K562 (cell line): ENCODE measurements at regions not wholly inside any gene's neighbourhood (a gene's known extent, or its start where the extent isn't known, plus 50 kb on each side); places are given as distances from the start of the nearest gene placed in this dataset.

Experiments used
- ARID2 ChIP-seq: fragments of 450-650 bp; IDR thresholded peaks from 2 replicates; pipeline ENCODE4 v1.6.1; 2017; ENCODE audit warnings: antibody characterized with exemption, mild to moderate bottlenecking
- ASH1L ChIP-seq: fragments of 450-650 bp; IDR thresholded peaks from 2 replicates; pipeline ENCODE4 v1.6.1; 2018; ENCODE audit warnings: borderline replicate concordance, mild to moderate bottlenecking, low read depth; ENCODE audit not compliant: partially characterized antibody
- EP300 ChIP-seq: IDR thresholded peaks from 2 replicates; pipeline ENCODE4 v1.6.1; 2012; ENCODE audit warnings: low read length, improper control_type of control experiment
- EZH2 ChIP-seq: IDR thresholded peaks from 2 replicates; pipeline ENCODE4 v1.6.1; 2012; ENCODE audit warnings: low read depth, mild to moderate bottlenecking, inconsistent platforms, low read length, borderline replicate concordance
- GABPB1 ChIP-seq: sonication (generic); formaldehyde crosslinking; IDR thresholded peaks from 2 replicates; pipeline ENCODE4 v1.8.0; 2022; ENCODE audit warnings: mild to moderate bottlenecking, missing genetic modification reagents
- JUND ChIP-seq, 2 experiments: IDR thresholded peaks; 2 replicates in 1 of 2; 3 replicates in 1 of 2; pipeline ENCODE4 v1.6.1; 2011; ENCODE audit warnings: borderline replicate concordance in 2 of 2, low read depth in 2 of 2, low read length in 2 of 2, improper control_type of control experiment in 1 of 2, missing biosample characterization in 1 of 2, missing genetic modification characterization in 1 of 2, missing genetic modification reagents in 1 of 2
- MCM7 ChIP-seq, 2 experiments: fragments of 450-650 bp; IDR thresholded peaks; 2 replicates each; pipeline ENCODE4 v1.6.1; 2016 to 2018
- NCOA1 ChIP-seq: fragments of 450-650 bp; IDR thresholded peaks from 2 replicates; pipeline ENCODE4 v1.6.1; 2016; ENCODE audit warnings: low read depth
- NFIX ChIP-seq: fragments of 250-450 bp; sonication (Bioruptor Pico); IDR thresholded peaks from 2 replicates; pipeline ENCODE4 v1.4.0; 2020; ENCODE audit warnings: low read depth, mild to moderate bottlenecking, moderate library complexity
- PHB ChIP-seq: fragments of 250-450 bp; sonication (Bioruptor Pico); IDR thresholded peaks from 2 replicates; pipeline ENCODE4 v1.5.0; 2021
- POLR2AphosphoS5 ChIP-seq: IDR thresholded peaks from 2 replicates; pipeline ENCODE4 v1.6.1; 2011; ENCODE audit warnings: mild to moderate bottlenecking, low read depth, low read length, moderate library complexity; ENCODE audit not compliant: control insufficient read depth, insufficient read depth
- PRMT5 ChIP-seq: sonication (generic); formaldehyde crosslinking; IDR thresholded peaks from 2 replicates; pipeline ENCODE4 v1.5.0; 2020; ENCODE audit warnings: missing genetic modification reagents
- SMARCC2 ChIP-seq: fragments of 450-650 bp; IDR thresholded peaks from 2 replicates; pipeline ENCODE4 v1.6.1; 2017; ENCODE audit warnings: antibody characterized with exemption, moderate library complexity, mild to moderate bottlenecking, low read depth
- TFAP4 ChIP-seq: sonication (generic); formaldehyde crosslinking; IDR thresholded peaks from 2 replicates; pipeline ENCODE4 v1.8.0; 2022; ENCODE audit warnings: missing genetic modification reagents, mild to moderate bottlenecking, moderate library complexity, borderline replicate concordance
- XRCC3 ChIP-seq: fragments of 450-650 bp; IDR thresholded peaks from 2 replicates; pipeline ENCODE4 v1.6.1; 2017; ENCODE audit warnings: mild to moderate bottlenecking, moderate library complexity
- ZFP1 ChIP-seq: fragments of 450-650 bp; formaldehyde crosslinking; IDR thresholded peaks from 2 replicates; pipeline ENCODE4 v1.4.0; 2020; ENCODE audit warnings: mild to moderate bottlenecking, mixed read lengths
- ZNF23 ChIP-seq: fragments of 250-450 bp; sonication (Bioruptor Pico); IDR thresholded peaks from 2 replicates; pipeline ENCODE4 v1.4.0; 2020; ENCODE audit warnings: mild to moderate bottlenecking
- ZNF282 ChIP-seq: sonication (generic); formaldehyde crosslinking; IDR thresholded peaks from 2 replicates; pipeline ENCODE4 v1.8.1; 2023; ENCODE audit warnings: missing genetic modification reagents
- ZNF57 ChIP-seq: fragments of 450-650 bp; formaldehyde crosslinking; IDR thresholded peaks from 2 replicates; pipeline ENCODE4 v1.4.0; 2020; ENCODE audit warnings: mild to moderate bottlenecking, moderate library complexity
- TF ChIP-seq, protein P1 (sequence below), 2 experiments: fragments of 450-650 bp; formaldehyde crosslinking in 1 of 2; IDR thresholded peaks; 2 replicates each; pipeline versions ENCODE4 v1.4.0 to v1.6.1; 2014 to 2020; ENCODE audit warnings: mild to moderate bottlenecking in 2 of 2, borderline replicate concordance in 1 of 2, low read depth in 1 of 2
- TF ChIP-seq, protein P2 (sequence below): fragments of 450-650 bp; IDR thresholded peaks from 2 replicates; pipeline ENCODE4 v1.6.1; 2017; ENCODE audit warnings: mild to moderate bottlenecking, moderate library complexity

DNA sequence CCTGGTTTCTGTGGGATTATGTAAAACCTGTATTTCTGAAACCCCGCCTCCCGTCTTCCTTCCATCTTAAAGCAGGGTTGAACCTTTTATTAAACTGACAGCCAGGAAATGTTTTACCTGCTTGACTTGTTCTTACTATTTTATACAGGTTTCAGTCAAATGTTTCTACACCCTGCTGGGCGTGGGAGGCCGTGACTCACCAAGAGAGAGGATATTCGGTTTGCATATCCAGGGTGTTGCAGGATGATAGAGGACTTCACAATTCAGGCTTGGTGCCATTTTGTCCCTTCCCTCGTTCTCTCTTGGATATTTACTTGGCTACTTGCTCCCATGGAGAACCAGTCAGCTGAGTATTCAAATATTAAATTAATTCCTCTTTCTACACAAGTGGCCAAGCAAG is 69.7 kb downstream of the ARF6 start (continued):
- TF ChIP-seq, protein P1, sequence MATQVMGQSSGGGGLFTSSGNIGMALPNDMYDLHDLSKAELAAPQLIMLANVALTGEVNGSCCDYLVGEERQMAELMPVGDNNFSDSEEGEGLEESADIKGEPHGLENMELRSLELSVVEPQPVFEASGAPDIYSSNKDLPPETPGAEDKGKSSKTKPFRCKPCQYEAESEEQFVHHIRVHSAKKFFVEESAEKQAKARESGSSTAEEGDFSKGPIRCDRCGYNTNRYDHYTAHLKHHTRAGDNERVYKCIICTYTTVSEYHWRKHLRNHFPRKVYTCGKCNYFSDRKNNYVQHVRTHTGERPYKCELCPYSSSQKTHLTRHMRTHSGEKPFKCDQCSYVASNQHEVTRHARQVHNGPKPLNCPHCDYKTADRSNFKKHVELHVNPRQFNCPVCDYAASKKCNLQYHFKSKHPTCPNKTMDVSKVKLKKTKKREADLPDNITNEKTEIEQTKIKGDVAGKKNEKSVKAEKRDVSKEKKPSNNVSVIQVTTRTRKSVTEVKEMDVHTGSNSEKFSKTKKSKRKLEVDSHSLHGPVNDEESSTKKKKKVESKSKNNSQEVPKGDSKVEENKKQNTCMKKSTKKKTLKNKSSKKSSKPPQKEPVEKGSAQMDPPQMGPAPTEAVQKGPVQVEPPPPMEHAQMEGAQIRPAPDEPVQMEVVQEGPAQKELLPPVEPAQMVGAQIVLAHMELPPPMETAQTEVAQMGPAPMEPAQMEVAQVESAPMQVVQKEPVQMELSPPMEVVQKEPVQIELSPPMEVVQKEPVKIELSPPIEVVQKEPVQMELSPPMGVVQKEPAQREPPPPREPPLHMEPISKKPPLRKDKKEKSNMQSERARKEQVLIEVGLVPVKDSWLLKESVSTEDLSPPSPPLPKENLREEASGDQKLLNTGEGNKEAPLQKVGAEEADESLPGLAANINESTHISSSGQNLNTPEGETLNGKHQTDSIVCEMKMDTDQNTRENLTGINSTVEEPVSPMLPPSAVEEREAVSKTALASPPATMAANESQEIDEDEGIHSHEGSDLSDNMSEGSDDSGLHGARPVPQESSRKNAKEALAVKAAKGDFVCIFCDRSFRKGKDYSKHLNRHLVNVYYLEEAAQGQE (IDR thresholded peaks at IDR 0.05; ENCODE audit: borderline replicate concordance): no peak
- TF ChIP-seq, protein P1 (CRISPR knock-in tag; IDR thresholded peaks at IDR 0.05; ENCODE audit: low read depth): no peak
- no peak for TF ChIP-seq NFIX
- no peak for TF ChIP-seq GABPB1 (CRISPR knock-in tag)
- TF ChIP-seq ARID2: no peak
- TF ChIP-seq PHB (CRISPR knock-in tag): no peak
- TF ChIP-seq EP300: peak; percentile 36; the same call in 1 of the 2 replicates
- TF ChIP-seq XRCC3: no peak
- no peak for TF ChIP-seq PRMT5 (CRISPR knock-in tag)
- no peak for TF ChIP-seq ZNF57 (CRISPR knock-in tag)
- TF ChIP-seq TFAP4 (CRISPR knock-in tag): no peak
- TF ChIP-seq POLR2AphosphoS5: no peak
- no peak for TF ChIP-seq NCOA1
- no peak for TF ChIP-seq ZNF282
- TF ChIP-seq ZNF23: no peak
- peak; percentile 81 for TF ChIP-seq JUND (IDR thresholded peaks at IDR 0.05; ENCODE audit: borderline replicate concordance, low read depth, low read length)
- peak; percentile 45; the same call in 1 of the 3 replicates for TF ChIP-seq JUND (tag; IDR thresholded peaks at IDR 0.05; ENCODE audit: borderline replicate concordance, low read depth, low read length)
- no peak for TF ChIP-seq ASH1L
- 0 out of 2 replicates have a peak, but pooled peaks have one; percentile 36 for TF ChIP-seq SMARCC2
- no peak for TF ChIP-seq MCM7 (IDR thresholded peaks at IDR 0.05)
- TF ChIP-seq EZH2: no peak
- TF ChIP-seq, protein P2, sequence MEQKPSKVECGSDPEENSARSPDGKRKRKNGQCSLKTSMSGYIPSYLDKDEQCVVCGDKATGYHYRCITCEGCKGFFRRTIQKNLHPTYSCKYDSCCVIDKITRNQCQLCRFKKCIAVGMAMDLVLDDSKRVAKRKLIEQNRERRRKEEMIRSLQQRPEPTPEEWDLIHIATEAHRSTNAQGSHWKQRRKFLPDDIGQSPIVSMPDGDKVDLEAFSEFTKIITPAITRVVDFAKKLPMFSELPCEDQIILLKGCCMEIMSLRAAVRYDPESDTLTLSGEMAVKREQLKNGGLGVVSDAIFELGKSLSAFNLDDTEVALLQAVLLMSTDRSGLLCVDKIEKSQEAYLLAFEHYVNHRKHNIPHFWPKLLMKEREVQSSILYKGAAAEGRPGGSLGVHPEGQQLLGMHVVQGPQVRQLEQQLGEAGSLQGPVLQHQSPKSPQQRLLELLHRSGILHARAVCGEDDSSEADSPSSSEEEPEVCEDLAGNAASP: no peak
- TF ChIP-seq ZFP1 (CRISPR knock-in tag): no peak
